Endothelial cell of umbilical vein (primary cell): ENCODE measurements at regions not wholly inside any gene's neighbourhood (a gene's known extent, or its start where the extent isn't known, plus 50 kb on each side); places are given as distances from the start of the nearest gene placed in this dataset.

ENCODE experiments used
- BruUV-seq: library from RNA; stranded (reverse); fragments of 400-500 nt; replicated peaks from 2 replicates; lab custom pipeline; 2021; lab: Mats Ljungman, UMichigan
- CTCF ChIA-PET: fragments of 300-600, 350-600 bp; sonication (Branson Sonifier 250); formaldehyde crosslinking; loops from one replicate; lab custom pipeline; 2021; ENCODE audit warnings: antibody characterized with exemption, inconsistent platforms; lab: Charles Lee
- POLR2A ChIA-PET: fragments of 300-600, 350-600 bp; sonication (Branson Sonifier 250); formaldehyde crosslinking; loops from one replicate; lab custom pipeline; 2021; ENCODE audit warnings: antibody characterized with exemption, inconsistent platforms; lab: Charles Lee
- DNase-seq: peaks from one replicate; pipeline ENCODE4 v3.0.0-alpha.2; 2011; ENCODE audit warnings: low read depth, low spot score
- FAIRE-seq: peaks from 2 replicates; lab custom pipeline; 2011; peaks lifted over from hg19 to GRCh38; lab: Jason Lieb, UNC
- H2AFZ ChIP-seq: 2 replicates; pipeline ENCODE4 v1.6.0; 2012; ENCODE audit warnings: low read depth, low read length, control low read depth, inconsistent platforms
- H3K27ac ChIP-seq: 2 replicates; pipeline ENCODE4 v1.5.1; 2011; ENCODE audit warnings: low read depth, mild to moderate bottlenecking, control low read depth, low read length, moderate library complexity; ENCODE audit not compliant: insufficient read depth
- H3K27me3 ChIP-seq, 2 experiments: 2 replicates each; pipeline versions ENCODE4 v1.6.0 to v1.6.1; 2011; ENCODE audit warnings: low read length in 2 of 2, mixed read lengths in 1 of 2; ENCODE audit not compliant: control insufficient read depth in 2 of 2, insufficient read depth in 2 of 2
- H3K36me3 ChIP-seq, 2 experiments: 2 replicates in 1 of 2; 3 replicates in 1 of 2; pipeline ENCODE4 v1.5.1; 2011; ENCODE audit warnings: low read length in 2 of 2, mild to moderate bottlenecking in 1 of 2, moderate library complexity in 1 of 2; ENCODE audit not compliant: control insufficient read depth in 2 of 2, insufficient read depth in 2 of 2; ENCODE audit errors: extremely low read depth in 1 of 2
- H3K4me1 ChIP-seq: 3 replicates; pipeline ENCODE4 v1.5.1; 2011; ENCODE audit warnings: mild to moderate bottlenecking, low read length; ENCODE audit not compliant: control insufficient read depth, insufficient read depth; ENCODE audit errors: extremely low read depth
- H3K4me2 ChIP-seq: 2 replicates; pipeline ENCODE4 v1.6.1; 2011; ENCODE audit warnings: low read length, control low read depth, mixed read lengths; ENCODE audit not compliant: insufficient read depth
- H3K4me3 ChIP-seq, 3 experiments: fragments of 200-600 bp in 1 of 3; sonication (generic), shearing (Covaris generic) in 1 of 3; replicated peaks in 1 of 3; 2 replicates each; pipeline ENCODE4 v1.5.1; 2011 to 2016; ENCODE audit warnings: control low read depth in 3 of 3, low read length in 3 of 3, mild to moderate bottlenecking in 2 of 3, inconsistent platforms in 1 of 3, low read depth in 1 of 3, moderate library complexity in 1 of 3; ENCODE audit not compliant: insufficient read depth in 1 of 3
- H3K79me2 ChIP-seq: 2 replicates; pipeline ENCODE4 v1.6.0; 2012; ENCODE audit warnings: low read length, inconsistent platforms; ENCODE audit not compliant: control insufficient read depth, insufficient read depth
- H3K9ac ChIP-seq: replicated peaks from 2 replicates; pipeline ENCODE3; 2011; ENCODE audit warnings: low read length, control low read depth; ENCODE audit not compliant: insufficient read depth; ENCODE audit errors: extremely low read depth
- H3K9me1 ChIP-seq: replicated peaks from 3 replicates; pipeline ENCODE4 v1.6.0; 2011; ENCODE audit warnings: mild to moderate bottlenecking, low read length; ENCODE audit not compliant: control insufficient read depth, insufficient read depth; ENCODE audit errors: extremely low read depth
- H3K9me3 ChIP-seq: replicated peaks from 2 replicates; pipeline ENCODE4 v1.5.1; 2012; ENCODE audit warnings: low read length, inconsistent platforms; ENCODE audit not compliant: control insufficient read depth, insufficient read depth
- H4K20me1 ChIP-seq: replicated peaks from 2 replicates; pipeline ENCODE3; 2011; ENCODE audit warnings: mild to moderate bottlenecking, low read length; ENCODE audit not compliant: control insufficient read depth, insufficient read depth; ENCODE audit errors: extremely low read depth
- CTCF ChIP-seq, 2 donors: IDR thresholded peaks; 1 replicate in 1 of 2; 2 replicates in 1 of 2; pipeline ENCODE4 v1.5.1; 2011; ENCODE audit warnings: low read length in 2 of 2, mild to moderate bottlenecking in 2 of 2, moderate library complexity in 2 of 2, control low read depth in 1 of 2, inconsistent platforms in 1 of 2, low read depth in 1 of 2; ENCODE audit not compliant: insufficient read depth in 1 of 2; ENCODE audit errors: extremely low read depth in 1 of 2
- EZH2 ChIP-seq: IDR thresholded peaks from 2 replicates; pipeline ENCODE4 v1.6.1; 2012; ENCODE audit warnings: borderline replicate concordance, low read depth, mild to moderate bottlenecking, moderate library complexity, low read length, inconsistent platforms; ENCODE audit not compliant: severe bottlenecking
- FOS ChIP-seq: IDR thresholded peaks from 2 replicates; pipeline ENCODE4 v1.6.1; 2011; ENCODE audit warnings: mild to moderate bottlenecking, low read length, moderate library complexity, borderline replicate concordance; ENCODE audit not compliant: insufficient read depth
- GATA2 ChIP-seq: IDR thresholded peaks from 2 replicates; pipeline ENCODE4 v1.7.0; 2011; ENCODE audit warnings: low read depth, mild to moderate bottlenecking, moderate library complexity, mixed read lengths, low read length; ENCODE audit not compliant: insufficient read length, insufficient read depth
- JUN ChIP-seq: IDR thresholded peaks from 2 replicates; pipeline ENCODE4 v1.6.1; 2011; ENCODE audit warnings: borderline replicate concordance, low read depth; ENCODE audit not compliant: insufficient read length, insufficient read depth
- MAX ChIP-seq: IDR thresholded peaks from 2 replicates; pipeline ENCODE4 v1.6.1; 2011; ENCODE audit not compliant: insufficient read depth, insufficient read length
- MYC ChIP-seq: IDR thresholded peaks from one replicate; pipeline ENCODE4 v1.6.1; 2011; ENCODE audit warnings: mild to moderate bottlenecking, low read depth, low read length
- POLR2A ChIP-seq: IDR thresholded peaks from 2 replicates; pipeline ENCODE4 v1.6.1; 2012; ENCODE audit warnings: low read depth, mild to moderate bottlenecking, control low read depth, low read length
- POLR2AphosphoS5 ChIP-seq: IDR thresholded peaks from 2 replicates; pipeline ENCODE4 v1.6.1; 2012; ENCODE audit warnings: low read depth, mild to moderate bottlenecking, control low read depth, low read length, moderate library complexity; ENCODE audit not compliant: insufficient read depth
- dilution Hi-C: fragments of 300-500 bp; cut with MboI; formaldehyde crosslinking; loops from one replicate; pipeline ENCODE4 v1.15.0; 2019; ENCODE audit warnings: low sequenced_read_pairs; ENCODE audit not compliant: extremely low pct_ligation_motif_present
- intact Hi-C: fragments of 100-400 bp; cut with micrococcal nuclease; formaldehyde crosslinking; loops from one replicate; pipeline ENCODE4 v1.10.0; 2022

- Histone ChIP-seq H3K36me3 (no peaks in the 10 kb centered on the region), H3K27ac (no peak overlapping the region), H3K9me1 (no peaks in the 10 kb centered on the region), H3K27me3 (peaks cover 5 to 16% of the 10 kb centered on the region in 2 experiments), H2AFZ (no peak overlapping the region), H3K4me2 (no peak overlapping the region), H4K20me1 (no peaks in the 10 kb centered on the region), H3K4me1 (no peaks in the 10 kb centered on the region), H3K79me2 (no peaks in the 10 kb centered on the region), H3K9ac (no peak overlapping the region), H3K9me3 (no peaks in the 10 kb centered on the region), H3K4me3 (no peak overlapping the region)
- intact Hi-C loops (no loop called here), dilution Hi-C loops (no loop called here)
- CTCF ChIA-PET, result interaction anchor here (1.5 kb wide), 1 partner anchor 22 kb away, joined by 3 read pairs; no protein-coding TSS in a partner anchor
- POLR2A ChIA-PET, result no interaction called here
- BruUV-seq, result no TSS peak
- no peak for DNase-seq
- TF ChIP-seq POLR2A (no peak), FOS (no peak), GATA2 (no peak), MAX (no peak)
- FAIRE-seq, result no peak
Observed at GRCh38 chr10:28873540-28873939, 196.2 kb downstream of the BAMBI start.

- intact Hi-C loops, result no loop called here
- no peak overlapping the region for H3K9ac ChIP-seq
- no peaks in the 10 kb centered on the region for H3K79me2 ChIP-seq
- no peaks in the 10 kb centered on the region for H3K9me3 ChIP-seq
- H3K4me2 ChIP-seq, result no peak overlapping the region
- no peaks in the 10 kb centered on the region for H3K4me1 ChIP-seq
- TF ChIP-seq GATA2 (no peak), JUN (no peak), EZH2 (no peak), FOS (no peak), CTCF (IDR thresholded peaks at IDR 0.05; ENCODE audit: extremely low read depth in 1 of 2, insufficient read depth in 1 of 2, low read depth in 1 of 2, low read length in 2 of 2) (no peak), MAX (no peak), POLR2AphosphoS5 (no peak), MYC (no peak), POLR2A (no peak)
- DNase-seq (no peak), FAIRE-seq (no peak)
- no peaks in the 10 kb centered on the region for H3K9me1 ChIP-seq
- BruUV-seq, result no TSS peak
- no peak overlapping the region for H3K27ac ChIP-seq
- CTCF ChIA-PET, result no interaction called here
- peaks cover 5 to 17% of the 10 kb centered on the region in 2 experiments for H3K27me3 ChIP-seq
- dilution Hi-C loops, result no loop called here
- H3K36me3 ChIP-seq, result no peaks in the 10 kb centered on the region
- H2AFZ ChIP-seq, result no peak overlapping the region
- POLR2A ChIA-PET, result no interaction called here
- no peaks in the 10 kb centered on the region for H4K20me1 ChIP-seq
- no peak overlapping the region for H3K4me3 ChIP-seq
Observed at GRCh38 chr10:28874210-28874609, 196.9 kb downstream of the BAMBI start.
